CD1c-positive myeloid dendritic cell (primary cell): ENCODE measurements at regions not wholly inside any gene's neighbourhood (a gene's known extent, or its start where the extent isn't known, plus 50 kb on each side); places are given as distances from the start of the nearest gene placed in this dataset.

Source experiments
- DNase-seq: peaks from one replicate; pipeline ENCODE4 v3.0.0-alpha.2; 2016; ENCODE audit errors: extremely low spot score

- no peak for DNase-seq
Measured at GRCh38 chr9:93900971-93901861, 53.9 kb downstream of the BARX1 start.

GRCh38 chr9:93900436-93900819, 54.7 kb downstream of the BARX1 start:
- no peak for DNase-seq

- DNase-seq: no peak
Measured at GRCh38 chr9:93899609-93900435, 55.3 kb downstream of the BARX1 start.

GRCh38 chr9:93898502-93899426, 56.4 kb downstream of the BARX1 start:
- DNase-seq: no peak

- DNase-seq: no peak
Measured at GRCh38 chr9:93898026-93898425, 57.1 kb downstream of the BARX1 start.

- DNase-seq: no peak
Measured at GRCh38 chr9:93897075-93897970, 57.8 kb downstream of the BARX1 start.

GRCh38 chr9:93896496-93897033, 58.6 kb downstream of the BARX1 start:
- no peak for DNase-seq

- no peak for DNase-seq
Measured at GRCh38 chr9:93896093-93896492, 59.1 kb downstream of the BARX1 start.

- no peak for DNase-seq
Measured at GRCh38 chr9:93895535-93895934, 59.6 kb downstream of the BARX1 start.

- no peak for DNase-seq
Measured at GRCh38 chr9:93894691-93895079, 60.5 kb downstream of the BARX1 start.

GRCh38 chr9:93893899-93894690, 61.1 kb downstream of the BARX1 start:
- no peak for DNase-seq

GRCh38 chr9:93893194-93893593, 62.0 kb downstream of the BARX1 start:
- DNase-seq: no peak

- DNase-seq: no peak
Measured at GRCh38 chr9:93892748-93893147, 62.4 kb downstream of the BARX1 start.

- no peak for DNase-seq
Measured at GRCh38 chr9:93891549-93892310, 63.4 kb downstream of the BARX1 start.

GRCh38 chr9:93891050-93891449, 64.1 kb downstream of the BARX1 start:
- no peak for DNase-seq

GRCh38 chr9:93890436-93890935, 64.7 kb downstream of the BARX1 start:
- DNase-seq: no peak

GRCh38 chr9:93886911-93887310, 68.2 kb downstream of the BARX1 start:
- no peak for DNase-seq

GRCh38 chr9:93884808-93885207, 70.3 kb downstream of the BARX1 start:
- DNase-seq: no peak
